Breast epithelium (tissue), 4 donors: ENCODE measurements at regions not wholly inside any gene's neighbourhood (a gene's known extent, or its start where the extent isn't known, plus 50 kb on each side); places are given as distances from the start of the nearest gene placed in this dataset.

Source experiments
- DNase-seq, 2 donors: peaks; one replicate each; pipeline ENCODE4 v3.0.0-alpha.2; 2019; ENCODE audit warnings: low spot score in 2 of 2
- H3K27ac ChIP-seq, 2 donors: fragments of 200-600 bp; sonication (generic) in 1 of 2; one replicate each; pipeline ENCODE4 v1.5.1; 2016 to 2019; ENCODE audit warnings: mild to moderate bottlenecking in 1 of 2
- H3K27me3 ChIP-seq, 2 donors: fragments of 200-600 bp; sonication (generic) in 1 of 2; one replicate each; pipeline versions ENCODE4 v1.5.1 to v1.6.0; 2017 to 2019; ENCODE audit warnings: control low read depth in 1 of 2, mild to moderate bottlenecking in 1 of 2
- H3K36me3 ChIP-seq: fragments of 200-600 bp; one replicate; pipeline ENCODE4 v1.5.1; 2019
- H3K4me1 ChIP-seq, 2 donors: fragments of 200-600 bp; sonication (generic); one replicate each; pipeline ENCODE4 v1.5.1; 2016 to 2019; ENCODE audit warnings: control low read depth in 1 of 2
- H3K4me3 ChIP-seq, 3 donors: fragments of 200-600 bp; sonication (generic); 1 replicate in 2 of 3; 2 replicates in 1 of 3; pipeline ENCODE4 v1.5.1; 2016 to 2019; ENCODE audit warnings: mild to moderate bottlenecking in 3 of 3, moderate library complexity in 2 of 3
- H3K9me3 ChIP-seq, 2 donors: fragments of 200-600 bp; sonication (generic) in 1 of 2; one replicate each; pipeline ENCODE4 v1.5.1; 2016 to 2019; ENCODE audit warnings: control low read depth in 1 of 2
- POLR2A ChIP-seq: fragments of 450-650 bp; IDR thresholded peaks from one replicate; pipeline ENCODE4 v1.6.1; 2016; ENCODE audit warnings: antibody characterized with exemption, mild to moderate bottlenecking, moderate library complexity
- POLR2AphosphoS5 ChIP-seq, 3 donors: sonication (generic); formaldehyde crosslinking; IDR thresholded peaks; one replicate each; pipeline ENCODE4 v1.6.1; 2017; ENCODE audit warnings: antibody characterized with exemption in 3 of 3
- intact Hi-C: fragments of 100-400 bp; cut with DNase I; formaldehyde crosslinking; loops from one replicate; pipeline ENCODE4 v1.15.1; 2023; ENCODE audit warnings: low total_unique reads
- TF ChIP-seq, protein P1 (sequence below), 3 donors: fragments of 450-650 bp; IDR thresholded peaks; one replicate each; pipeline ENCODE4 v1.5.1; 2016 to 2017; ENCODE audit warnings: antibody characterized with exemption in 3 of 3, mild to moderate bottlenecking in 3 of 3, moderate library complexity in 3 of 3

DNA sequence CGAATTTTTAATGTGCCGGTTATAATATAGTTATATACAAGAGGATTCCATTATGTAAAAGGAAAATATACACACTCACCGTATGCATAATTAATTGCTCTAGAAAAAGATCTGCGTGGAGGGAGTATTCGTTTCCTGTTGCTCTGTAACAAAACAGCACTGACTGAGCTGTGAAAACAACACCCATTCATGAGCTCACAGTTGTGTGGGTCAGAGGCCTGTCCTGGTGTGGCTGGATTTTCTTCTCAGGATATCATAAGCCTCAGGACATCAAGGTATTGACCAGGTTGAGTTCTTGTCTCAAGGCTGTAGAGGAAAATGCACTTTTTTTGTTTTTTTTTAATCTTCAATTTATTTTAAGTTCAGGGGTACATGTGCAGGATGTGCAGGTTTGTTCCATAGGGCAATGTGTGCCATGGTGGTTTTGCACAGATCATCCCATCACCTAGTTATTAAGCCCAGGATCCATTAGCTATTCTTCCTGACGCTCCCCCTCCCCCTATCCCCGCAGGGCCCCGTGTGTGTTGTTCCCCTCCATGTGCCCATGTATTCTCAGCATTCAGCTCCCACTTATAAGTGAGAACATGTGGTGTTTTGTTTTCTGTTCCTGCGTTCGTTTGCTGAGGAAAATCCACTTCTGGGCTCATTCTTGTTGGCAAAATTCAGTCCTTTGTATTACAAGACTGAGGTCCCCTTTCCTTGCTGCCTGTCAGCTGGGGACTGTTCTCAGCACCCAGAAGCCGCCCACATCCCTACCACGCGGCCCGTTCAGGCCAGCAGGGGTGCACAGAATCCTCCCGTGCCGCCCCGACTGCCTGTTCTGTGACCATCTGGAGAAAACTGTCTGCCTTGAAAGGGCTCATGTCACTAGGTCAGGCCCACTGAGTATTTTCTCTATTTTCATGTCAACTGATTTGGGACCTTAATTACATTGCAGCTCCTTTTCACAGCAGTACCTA is 87.4 kb upstream of the ERRFI1 start:
- no peaks in the 10 kb centered on the region for H3K27me3 ChIP-seq
- H3K9me3 ChIP-seq: no peaks in the 10 kb centered on the region
- H3K4me3 ChIP-seq: no peak overlapping the region
- H3K36me3 ChIP-seq: no peaks in the 10 kb centered on the region
- DNase-seq: no peak
- peak overlapping the region; percentile 15 to 29 for H3K27ac ChIP-seq
- TF ChIP-seq, protein P1, sequence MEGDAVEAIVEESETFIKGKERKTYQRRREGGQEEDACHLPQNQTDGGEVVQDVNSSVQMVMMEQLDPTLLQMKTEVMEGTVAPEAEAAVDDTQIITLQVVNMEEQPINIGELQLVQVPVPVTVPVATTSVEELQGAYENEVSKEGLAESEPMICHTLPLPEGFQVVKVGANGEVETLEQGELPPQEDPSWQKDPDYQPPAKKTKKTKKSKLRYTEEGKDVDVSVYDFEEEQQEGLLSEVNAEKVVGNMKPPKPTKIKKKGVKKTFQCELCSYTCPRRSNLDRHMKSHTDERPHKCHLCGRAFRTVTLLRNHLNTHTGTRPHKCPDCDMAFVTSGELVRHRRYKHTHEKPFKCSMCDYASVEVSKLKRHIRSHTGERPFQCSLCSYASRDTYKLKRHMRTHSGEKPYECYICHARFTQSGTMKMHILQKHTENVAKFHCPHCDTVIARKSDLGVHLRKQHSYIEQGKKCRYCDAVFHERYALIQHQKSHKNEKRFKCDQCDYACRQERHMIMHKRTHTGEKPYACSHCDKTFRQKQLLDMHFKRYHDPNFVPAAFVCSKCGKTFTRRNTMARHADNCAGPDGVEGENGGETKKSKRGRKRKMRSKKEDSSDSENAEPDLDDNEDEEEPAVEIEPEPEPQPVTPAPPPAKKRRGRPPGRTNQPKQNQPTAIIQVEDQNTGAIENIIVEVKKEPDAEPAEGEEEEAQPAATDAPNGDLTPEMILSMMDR (IDR thresholded peaks at IDR 0.05): no peak
- TF ChIP-seq POLR2AphosphoS5 (IDR thresholded peaks at IDR 0.05): no peak
- TF ChIP-seq POLR2A: no peak
- intact Hi-C loops: no loop called here
- H3K4me1 ChIP-seq: peaks cover 0 to 12% of the 10 kb centered on the region in 2 donors

DNA sequence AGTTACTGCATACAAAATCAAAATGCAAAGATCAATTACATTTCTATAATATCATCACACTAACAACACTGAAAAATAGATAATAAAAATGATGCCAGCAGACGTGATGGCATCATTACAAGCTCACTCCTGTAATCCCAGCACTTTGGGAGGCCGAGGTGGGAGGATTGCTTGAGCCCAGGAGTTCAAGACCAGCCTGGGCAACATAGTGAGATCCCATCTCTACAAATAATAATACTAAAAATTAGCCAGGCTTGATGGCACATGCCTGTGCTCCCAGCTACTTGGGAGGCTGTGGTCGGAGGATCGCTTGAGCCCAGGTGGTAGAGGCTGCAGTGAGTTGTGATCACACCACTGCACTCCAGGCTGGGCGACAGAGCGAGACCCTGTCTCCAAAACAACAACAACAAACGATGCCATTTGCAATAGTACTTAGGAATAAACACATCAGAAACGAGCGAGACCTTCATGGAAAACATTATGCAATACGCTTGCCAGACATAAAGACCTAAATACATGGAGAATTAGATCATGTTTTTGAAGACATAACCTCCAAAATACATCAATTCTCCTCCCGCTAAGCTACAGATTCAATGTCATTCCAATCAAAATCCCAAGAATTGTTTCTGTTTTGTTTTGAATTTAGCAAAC is 86.6 kb upstream of the ERRFI1 start:
- peaks cover 0 to 5% of the 10 kb centered on the region in 2 donors for H3K4me1 ChIP-seq
- TF ChIP-seq, protein P1 (IDR thresholded peaks at IDR 0.05): no peak
- no peaks in the 10 kb centered on the region for H3K9me3 ChIP-seq
- intact Hi-C loops: no loop called here
- no peak overlapping the region for H3K4me3 ChIP-seq
- no peak overlapping the region for H3K27ac ChIP-seq
- DNase-seq: no peak
- H3K36me3 ChIP-seq: no peaks in the 10 kb centered on the region
- H3K27me3 ChIP-seq: no peaks in the 10 kb centered on the region

- intact Hi-C loops: no loop called here
- Histone ChIP-seq H3K36me3 (no peaks in the 10 kb centered on the region), H3K27ac (no peak overlapping the region)
Observed at GRCh38 chr1:8111560-8111959, 85.5 kb upstream of the ERRFI1 start.

GRCh38 chr1:8109216-8109615 is 83.1 kb upstream of the ERRFI1 start:
- Histone ChIP-seq H3K27ac (no peak overlapping the region), H3K27me3 (no peaks in the 10 kb centered on the region), H3K36me3 (no peaks in the 10 kb centered on the region), H3K9me3 (no peaks in the 10 kb centered on the region), H3K4me3 (no peak overlapping the region), H3K4me1 (no peaks in the 10 kb centered on the region)
- intact Hi-C loops: no loop called here
- no peak for TF ChIP-seq POLR2A
- TF ChIP-seq POLR2AphosphoS5 (IDR thresholded peaks at IDR 0.05): no peak
- TF ChIP-seq, protein P1 (IDR thresholded peaks at IDR 0.05): no peak
- DNase-seq: no peak

More at GRCh38 chr1:8111560-8111959, 85.5 kb upstream of the ERRFI1 start:
- TF ChIP-seq, protein P1 (IDR thresholded peaks at IDR 0.05): no peak
- TF ChIP-seq POLR2A (no peak), POLR2AphosphoS5 (IDR thresholded peaks at IDR 0.05) (no peak)
- H3K27me3 ChIP-seq: no peaks in the 10 kb centered on the region
- H3K4me1 ChIP-seq: peaks cover 0 to 5% of the 10 kb centered on the region in 2 donors
- no peaks in the 10 kb centered on the region for H3K9me3 ChIP-seq
- DNase-seq: no peak
- no peak overlapping the region for H3K4me3 ChIP-seq

GRCh38 chr1:8107897-8108296 is 81.8 kb upstream of the ERRFI1 start:
- no peaks in the 10 kb centered on the region for H3K27me3 ChIP-seq
- H3K27ac ChIP-seq: no peak overlapping the region
- intact Hi-C loops: no loop called here
- no peaks in the 10 kb centered on the region for H3K4me1 ChIP-seq
- no peaks in the 10 kb centered on the region for H3K9me3 ChIP-seq
- no peaks in the 10 kb centered on the region for H3K36me3 ChIP-seq
- DNase-seq: no peak
- TF ChIP-seq POLR2A (no peak), POLR2AphosphoS5 (IDR thresholded peaks at IDR 0.05) (no peak)
- TF ChIP-seq, protein P1 (IDR thresholded peaks at IDR 0.05): no peak
- no peak overlapping the region for H3K4me3 ChIP-seq
